ENCODE measurements at regions not wholly inside any gene's neighbourhood (a gene's known extent, or its start where the extent isn't known, plus 50 kb on each side); places are given as distances from the start of the nearest gene placed in this dataset.

DNA sequence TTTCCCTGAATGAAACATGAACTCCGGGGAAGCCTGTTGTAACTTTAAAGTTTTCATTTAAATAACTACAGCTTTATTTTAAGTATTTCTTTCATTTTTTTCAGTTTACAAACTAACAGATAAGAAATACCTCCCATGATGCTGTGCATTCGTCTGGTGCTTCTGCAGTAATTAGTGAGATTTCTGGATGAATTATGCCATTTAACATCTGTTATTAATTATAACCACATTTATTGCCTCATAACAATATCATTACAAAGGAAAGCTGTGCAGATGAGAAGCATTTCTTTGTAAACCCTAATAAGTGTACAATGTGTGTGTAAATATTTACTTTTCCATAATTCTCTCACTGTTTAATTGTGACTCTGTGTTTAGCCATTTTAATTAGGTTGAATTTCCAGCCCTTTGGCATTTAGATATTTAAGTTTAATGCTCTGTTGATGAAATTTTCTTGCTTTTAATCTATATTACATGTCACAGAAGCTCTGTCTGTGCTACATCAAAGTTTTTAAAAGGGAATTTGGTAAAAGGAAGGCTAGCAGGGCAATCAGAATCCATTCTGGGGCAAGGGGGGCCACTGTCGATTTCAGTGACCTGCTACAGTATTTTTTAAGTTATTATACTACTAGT, 418.0 kb downstream of the SPATA31D1 start:
- TF ChIP-seq, protein P1, sequence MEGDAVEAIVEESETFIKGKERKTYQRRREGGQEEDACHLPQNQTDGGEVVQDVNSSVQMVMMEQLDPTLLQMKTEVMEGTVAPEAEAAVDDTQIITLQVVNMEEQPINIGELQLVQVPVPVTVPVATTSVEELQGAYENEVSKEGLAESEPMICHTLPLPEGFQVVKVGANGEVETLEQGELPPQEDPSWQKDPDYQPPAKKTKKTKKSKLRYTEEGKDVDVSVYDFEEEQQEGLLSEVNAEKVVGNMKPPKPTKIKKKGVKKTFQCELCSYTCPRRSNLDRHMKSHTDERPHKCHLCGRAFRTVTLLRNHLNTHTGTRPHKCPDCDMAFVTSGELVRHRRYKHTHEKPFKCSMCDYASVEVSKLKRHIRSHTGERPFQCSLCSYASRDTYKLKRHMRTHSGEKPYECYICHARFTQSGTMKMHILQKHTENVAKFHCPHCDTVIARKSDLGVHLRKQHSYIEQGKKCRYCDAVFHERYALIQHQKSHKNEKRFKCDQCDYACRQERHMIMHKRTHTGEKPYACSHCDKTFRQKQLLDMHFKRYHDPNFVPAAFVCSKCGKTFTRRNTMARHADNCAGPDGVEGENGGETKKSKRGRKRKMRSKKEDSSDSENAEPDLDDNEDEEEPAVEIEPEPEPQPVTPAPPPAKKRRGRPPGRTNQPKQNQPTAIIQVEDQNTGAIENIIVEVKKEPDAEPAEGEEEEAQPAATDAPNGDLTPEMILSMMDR (IDR thresholded peaks at IDR 0.05) = no peak
- TF ChIP-seq POLR2A (IDR thresholded peaks at IDR 0.05) = no peak

Measured in lower leg skin (tissue), 3 donors.